ENCODE measurements at regions not wholly inside any gene's neighbourhood (a gene's known extent, or its start where the extent isn't known, plus 50 kb on each side); places are given as distances from the start of the nearest gene placed in this dataset.

GRCh38 chr1:60757485-60757884, 324.9 kb upstream of the NFIA start:
- Mint-ChIP-seq H3K27me3 (ENCODE audit: low read depth) (no peaks in the 10 kb centered on the region), H3K27ac (no peak overlapping the region), H3K9me3 (no peaks in the 10 kb centered on the region), H3K36me3 (no peaks in the 10 kb centered on the region), H3K4me1 (no peaks in the 10 kb centered on the region), H3K4me3 (no peak overlapping the region)
- ChIA-PET POLR2A (no interaction called here), CTCF (no interaction called here)
- ATAC-seq (no peak), DNase-seq (ENCODE audit: low spot score) (no peak)
- TF ChIP-seq FOXK1 (CRISPR knock-in tag; IDR thresholded peaks at IDR 0.05) (no peak), PREB (CRISPR knock-in tag; IDR thresholded peaks at IDR 0.05; ENCODE audit: borderline replicate concordance) (no peak), PRRX2 (CRISPR knock-in tag; IDR thresholded peaks at IDR 0.05) (no peak), ZNF281 (CRISPR knock-in tag; IDR thresholded peaks at IDR 0.05) (no peak)

GRCh38 chr1:60753036-60753900, 329.1 kb upstream of the NFIA start:
- no peaks in the 10 kb centered on the region for H3K27me3 Mint-ChIP-seq (ENCODE audit: low read depth)
- DNase-seq (ENCODE audit: low spot score) (no peak), ATAC-seq (no peak)
- H3K27ac Mint-ChIP-seq: no peak overlapping the region
- no peak overlapping the region for H3K4me3 Mint-ChIP-seq
- no peaks in the 10 kb centered on the region for H3K4me1 Mint-ChIP-seq
- H3K36me3 Mint-ChIP-seq: no peaks in the 10 kb centered on the region
- CTCF ChIA-PET: no interaction called here
- POLR2A ChIA-PET: no interaction called here
- peaks cover 3% of the 10 kb centered on the region; the same call in 1 of the 2 replicates for H3K9me3 Mint-ChIP-seq
- TF ChIP-seq NR1H2 (CRISPR knock-in tag; IDR thresholded peaks at IDR 0.05): no peak
- TF ChIP-seq E2F4 (CRISPR knock-in tag; IDR thresholded peaks at IDR 0.05; ENCODE audit: borderline replicate concordance, low read depth): no peak
- no peak for TF ChIP-seq FOXP4 (CRISPR knock-in tag; IDR thresholded peaks at IDR 0.05)
- no peak for TF ChIP-seq STAT6 (CRISPR knock-in tag; conservative IDR thresholded peaks at IDR 0.05; ENCODE audit: low read depth)
- TF ChIP-seq ZNF396 (CRISPR knock-in tag; IDR thresholded peaks at IDR 0.05; ENCODE audit: borderline replicate concordance): no peak
- no peak for TF ChIP-seq JAZF1 (CRISPR knock-in tag; IDR thresholded peaks at IDR 0.05)
- TF ChIP-seq ZNF512 (CRISPR knock-in tag; IDR thresholded peaks at IDR 0.05; ENCODE audit: borderline replicate concordance): no peak
- no peak for TF ChIP-seq ZNF532 (CRISPR knock-in tag; IDR thresholded peaks at IDR 0.05; ENCODE audit: borderline replicate concordance)
- no peak for TF ChIP-seq RORB (CRISPR knock-in tag; IDR thresholded peaks at IDR 0.05)
